WTC11 (cell line): ENCODE measurements at regions not wholly inside any gene's neighbourhood (a gene's known extent, or its start where the extent isn't known, plus 50 kb on each side); places are given as distances from the start of the nearest gene placed in this dataset.

Experiments used
- ATAC-seq: fragments of 200-7000 bp; cut with Tn5 transposase; 2 replicates; pipeline ENCODE4 v1.10.0; 2021; ENCODE audit warnings: mild to moderate bottlenecking, moderate library complexity
- CTCF ChIA-PET: fragments of 300-600 bp; sonication (Branson Sonifier 250); formaldehyde crosslinking; loops from one replicate; lab custom pipeline; 2021; ENCODE audit warnings: antibody characterized with exemption; lab: Charles Lee
- POLR2A ChIA-PET: fragments of 350-600 bp; sonication (Branson Sonifier 250); formaldehyde crosslinking; loops from one replicate; lab custom pipeline; 2021; ENCODE audit warnings: antibody characterized with exemption; lab: Charles Lee
- DNase-seq: peaks from one replicate; pipeline ENCODE4 v3.0.0; 2021; ENCODE audit warnings: low spot score
- H3K27ac Mint-ChIP-seq: 2 replicates; pipeline ENCODE4 v1.8.0; 2021; ENCODE audit warnings: mixed read lengths
- H3K27me3 Mint-ChIP-seq: 2 replicates; pipeline ENCODE4 v1.8.0; 2021; ENCODE audit warnings: low read depth, mild to moderate bottlenecking, moderate library complexity, mixed read lengths
- H3K36me3 Mint-ChIP-seq: 2 replicates; pipeline ENCODE4 v1.8.0; 2021; ENCODE audit warnings: mixed read lengths
- H3K4me1 Mint-ChIP-seq: 2 replicates; pipeline ENCODE4 v1.8.0; 2022; ENCODE audit warnings: mixed read lengths
- H3K4me3 Mint-ChIP-seq: 2 replicates; pipeline ENCODE4 v1.8.0; 2021; ENCODE audit warnings: mild to moderate bottlenecking, moderate library complexity, mixed read lengths
- H3K9me3 Mint-ChIP-seq: 2 replicates; pipeline ENCODE4 v1.8.0; 2021; ENCODE audit warnings: mixed read lengths
- ATF1 ChIP-seq: sonication (generic); formaldehyde crosslinking; IDR thresholded peaks from 2 replicates; pipeline ENCODE4 v1.8.1; 2023; ENCODE audit warnings: mild to moderate bottlenecking, moderate library complexity, missing genetic modification reagents
- CREM ChIP-seq: sonication (generic); formaldehyde crosslinking; IDR thresholded peaks from 2 replicates; pipeline ENCODE4 v1.8.1; 2022; ENCODE audit warnings: mild to moderate bottlenecking, missing genetic modification reagents, moderate library complexity
- EMX1 ChIP-seq: fragments of 250-450 bp; sonication (Bioruptor Pico); IDR thresholded peaks from 2 replicates; pipeline ENCODE4 v1.8.0; 2021; ENCODE audit warnings: mild to moderate bottlenecking
- FOXK1 ChIP-seq: sonication (generic); formaldehyde crosslinking; IDR thresholded peaks from 2 replicates; pipeline ENCODE4 v1.8.0; 2022; ENCODE audit warnings: mild to moderate bottlenecking, moderate library complexity, missing genetic modification reagents
- HMGA2 ChIP-seq: fragments of 250-450 bp; sonication (Bioruptor Pico); IDR thresholded peaks from 2 replicates; pipeline ENCODE4 v1.4.0; 2021; ENCODE audit warnings: mild to moderate bottlenecking, moderate library complexity
- JAZF1 ChIP-seq: fragments of 250-450 bp; sonication (Bioruptor Pico); IDR thresholded peaks from 2 replicates; pipeline ENCODE4 v1.9.0; 2021; ENCODE audit warnings: moderate library complexity, mild to moderate bottlenecking, inconsistent platforms
- TEAD4 ChIP-seq: sonication (generic); formaldehyde crosslinking; IDR thresholded peaks from 2 replicates; pipeline ENCODE4 v1.8.0; 2022; ENCODE audit warnings: mild to moderate bottlenecking, missing genetic modification reagents
- ZNF423 ChIP-seq: fragments of 250-450 bp; sonication (Bioruptor Pico); IDR thresholded peaks from 2 replicates; pipeline ENCODE4 v2.1.2; 2022; ENCODE audit warnings: mild to moderate bottlenecking, moderate library complexity
- TF ChIP-seq, protein P1 (sequence below): fragments of 250-450 bp; sonication (Bioruptor Pico); conservative IDR thresholded peaks from 2 replicates; pipeline ENCODE4 v1.9.0; 2021; ENCODE audit warnings: mild to moderate bottlenecking
- TF ChIP-seq, protein P2 (sequence below): sonication (generic); formaldehyde crosslinking; IDR thresholded peaks from 2 replicates; pipeline ENCODE4 v1.8.0; 2022; ENCODE audit warnings: mild to moderate bottlenecking, missing genetic modification reagents
- TF ChIP-seq, protein P3 (sequence below): sonication (generic); formaldehyde crosslinking; IDR thresholded peaks from 2 replicates; pipeline ENCODE4 v1.8.1; 2022; ENCODE audit warnings: mild to moderate bottlenecking, missing genetic modification reagents, moderate library complexity, borderline replicate concordance
- TF ChIP-seq, protein P4 (sequence below): sonication (generic); formaldehyde crosslinking; conservative IDR thresholded peaks from 2 replicates; pipeline ENCODE4 v1.8.1; 2023; ENCODE audit warnings: mild to moderate bottlenecking, low read depth, missing genetic modification reagents, moderate library complexity
- TF ChIP-seq, protein P5 (sequence below): sonication (generic); formaldehyde crosslinking; IDR thresholded peaks from 2 replicates; pipeline ENCODE4 v1.8.0; 2022; ENCODE audit warnings: mild to moderate bottlenecking, missing genetic modification reagents
- TF ChIP-seq, protein P6 (sequence below): fragments of 250-450 bp; sonication (Bioruptor Pico); IDR thresholded peaks from 2 replicates; pipeline ENCODE4 v1.9.0; 2021; ENCODE audit warnings: moderate library complexity, mild to moderate bottlenecking, inconsistent platforms, borderline replicate concordance
- TF ChIP-seq, protein P7 (sequence below): fragments of 250-450 bp; sonication (Bioruptor Pico); IDR thresholded peaks from 2 replicates; pipeline ENCODE4 v1.9.0; 2021; ENCODE audit warnings: mild to moderate bottlenecking, borderline replicate concordance
- TF ChIP-seq, protein P8 (sequence below): sonication (generic); formaldehyde crosslinking; IDR thresholded peaks from 2 replicates; pipeline ENCODE4 v1.8.0; 2023; ENCODE audit warnings: mild to moderate bottlenecking, missing genetic modification reagents
- TF ChIP-seq, protein P9 (sequence below): sonication (generic); formaldehyde crosslinking; IDR thresholded peaks from 2 replicates; pipeline ENCODE4 v1.8.1; 2022; ENCODE audit warnings: mild to moderate bottlenecking, moderate library complexity, missing genetic modification reagents
- TF ChIP-seq, protein P10 (sequence below): sonication (generic); formaldehyde crosslinking; IDR thresholded peaks from 2 replicates; pipeline ENCODE4 v1.8.0; 2023; ENCODE audit warnings: missing genetic modification reagents

DNA sequence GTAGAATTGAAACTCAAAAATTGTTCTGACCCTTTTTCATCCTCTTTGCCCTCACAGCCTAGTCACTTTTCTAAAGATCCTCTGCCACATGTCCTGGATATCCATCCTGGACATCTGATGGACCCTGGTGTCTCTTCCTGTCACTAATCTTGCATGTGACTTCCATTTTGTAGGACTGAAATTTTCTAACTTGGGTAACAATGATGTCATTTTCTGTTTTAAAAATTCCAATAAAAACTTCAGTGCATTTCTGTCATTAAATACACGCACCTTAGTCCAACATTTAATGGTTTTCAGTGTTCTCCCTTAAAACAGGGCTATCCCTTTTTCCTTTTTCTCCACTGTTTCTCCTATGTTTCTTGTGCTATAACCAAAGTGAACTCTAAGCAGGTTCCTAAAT, 684.9 kb upstream of the ANKRD30A start:
- POLR2A ChIA-PET = no interaction called here
- H3K4me1 Mint-ChIP-seq = peaks cover 8% of the 10 kb centered on the region

DNA sequence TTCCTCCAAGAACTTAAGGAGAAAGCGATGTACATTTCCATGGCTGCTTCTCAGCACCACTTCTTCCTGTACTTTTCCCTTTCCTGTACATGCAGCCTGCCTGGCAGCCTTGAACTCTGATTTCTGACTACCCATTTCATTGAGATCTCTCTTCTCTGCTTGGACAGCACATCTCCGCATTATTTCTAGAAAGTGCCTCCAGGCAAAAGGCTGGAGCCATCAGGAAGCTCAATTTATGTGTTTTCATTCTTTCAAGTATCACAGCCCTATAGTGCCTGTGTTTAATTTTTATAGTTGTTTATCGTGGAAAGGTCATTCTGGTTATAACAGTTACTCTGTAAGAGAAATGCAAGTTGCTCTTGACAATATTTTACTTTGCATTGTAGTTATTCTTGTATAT, 688.0 kb upstream of the ANKRD30A start:
- Mint-ChIP-seq H3K4me1 (no peaks in the 10 kb centered on the region), H3K27ac (no peak overlapping the region), H3K9me3 (peaks cover 4% of the 10 kb centered on the region), H3K27me3 (no peaks in the 10 kb centered on the region), H3K4me3 (no peak overlapping the region), H3K36me3 (no peaks in the 10 kb centered on the region)
- ChIA-PET POLR2A (no interaction called here), CTCF (no interaction called here)
- ATAC-seq (no peak), DNase-seq (no peak)
- TF ChIP-seq, protein P1, sequence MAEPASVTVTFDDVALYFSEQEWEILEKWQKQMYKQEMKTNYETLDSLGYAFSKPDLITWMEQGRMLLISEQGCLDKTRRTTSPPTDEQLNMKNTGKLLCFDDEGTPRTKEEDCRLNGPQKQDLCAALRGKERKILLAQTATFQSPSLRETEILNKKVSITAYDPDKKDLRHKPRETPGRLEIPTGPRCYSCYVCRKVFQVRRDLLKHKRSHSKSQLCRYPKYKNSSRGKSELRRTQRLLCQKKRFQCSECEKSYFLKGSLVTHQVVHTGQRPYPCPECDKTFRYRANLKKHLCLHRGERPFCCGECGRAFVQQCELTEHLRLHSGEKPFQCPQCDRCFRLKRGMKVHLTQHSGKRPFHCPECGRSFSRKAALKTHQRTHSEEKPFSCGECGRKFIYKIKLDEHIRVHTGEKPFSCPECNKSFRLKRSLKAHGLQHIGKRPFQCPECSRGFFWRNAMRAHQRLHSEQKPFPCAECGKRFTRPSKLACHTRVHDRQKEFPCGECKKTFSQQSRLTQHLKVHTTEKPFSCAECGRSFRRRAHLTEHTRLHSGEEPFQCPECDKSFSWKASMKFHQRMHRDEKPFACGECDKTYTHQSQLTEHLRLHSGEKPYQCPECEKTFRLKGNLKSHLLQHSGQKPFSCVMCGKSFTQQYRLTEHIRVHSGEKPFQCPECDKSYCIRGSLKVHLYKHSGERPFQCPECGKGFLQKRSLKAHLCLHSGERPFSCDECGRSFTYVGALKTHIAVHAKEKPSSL (CRISPR knock-in tag) = no peak
- TF ChIP-seq, protein P2, sequence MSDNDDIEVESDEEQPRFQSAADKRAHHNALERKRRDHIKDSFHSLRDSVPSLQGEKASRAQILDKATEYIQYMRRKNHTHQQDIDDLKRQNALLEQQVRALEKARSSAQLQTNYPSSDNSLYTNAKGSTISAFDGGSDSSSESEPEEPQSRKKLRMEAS (CRISPR knock-in tag) = no peak
- no peak for TF ChIP-seq ZNF423 (CRISPR knock-in tag)
- TF ChIP-seq CREM (CRISPR knock-in tag) = no peak
- TF ChIP-seq, protein P3, sequence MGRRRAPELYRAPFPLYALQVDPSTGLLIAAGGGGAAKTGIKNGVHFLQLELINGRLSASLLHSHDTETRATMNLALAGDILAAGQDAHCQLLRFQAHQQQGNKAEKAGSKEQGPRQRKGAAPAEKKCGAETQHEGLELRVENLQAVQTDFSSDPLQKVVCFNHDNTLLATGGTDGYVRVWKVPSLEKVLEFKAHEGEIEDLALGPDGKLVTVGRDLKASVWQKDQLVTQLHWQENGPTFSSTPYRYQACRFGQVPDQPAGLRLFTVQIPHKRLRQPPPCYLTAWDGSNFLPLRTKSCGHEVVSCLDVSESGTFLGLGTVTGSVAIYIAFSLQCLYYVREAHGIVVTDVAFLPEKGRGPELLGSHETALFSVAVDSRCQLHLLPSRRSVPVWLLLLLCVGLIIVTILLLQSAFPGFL (CRISPR knock-in tag) = no peak
- no peak for TF ChIP-seq HMGA2 (CRISPR knock-in tag)
- TF ChIP-seq, protein P4, sequence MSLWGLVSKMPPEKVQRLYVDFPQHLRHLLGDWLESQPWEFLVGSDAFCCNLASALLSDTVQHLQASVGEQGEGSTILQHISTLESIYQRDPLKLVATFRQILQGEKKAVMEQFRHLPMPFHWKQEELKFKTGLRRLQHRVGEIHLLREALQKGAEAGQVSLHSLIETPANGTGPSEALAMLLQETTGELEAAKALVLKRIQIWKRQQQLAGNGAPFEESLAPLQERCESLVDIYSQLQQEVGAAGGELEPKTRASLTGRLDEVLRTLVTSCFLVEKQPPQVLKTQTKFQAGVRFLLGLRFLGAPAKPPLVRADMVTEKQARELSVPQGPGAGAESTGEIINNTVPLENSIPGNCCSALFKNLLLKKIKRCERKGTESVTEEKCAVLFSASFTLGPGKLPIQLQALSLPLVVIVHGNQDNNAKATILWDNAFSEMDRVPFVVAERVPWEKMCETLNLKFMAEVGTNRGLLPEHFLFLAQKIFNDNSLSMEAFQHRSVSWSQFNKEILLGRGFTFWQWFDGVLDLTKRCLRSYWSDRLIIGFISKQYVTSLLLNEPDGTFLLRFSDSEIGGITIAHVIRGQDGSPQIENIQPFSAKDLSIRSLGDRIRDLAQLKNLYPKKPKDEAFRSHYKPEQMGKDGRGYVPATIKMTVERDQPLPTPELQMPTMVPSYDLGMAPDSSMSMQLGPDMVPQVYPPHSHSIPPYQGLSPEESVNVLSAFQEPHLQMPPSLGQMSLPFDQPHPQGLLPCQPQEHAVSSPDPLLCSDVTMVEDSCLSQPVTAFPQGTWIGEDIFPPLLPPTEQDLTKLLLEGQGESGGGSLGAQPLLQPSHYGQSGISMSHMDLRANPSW (CRISPR knock-in tag) = no peak
- no peak for TF ChIP-seq ATF1 (CRISPR knock-in tag)
- no peak for TF ChIP-seq FOXK1 (CRISPR knock-in tag)
- TF ChIP-seq, protein P5, sequence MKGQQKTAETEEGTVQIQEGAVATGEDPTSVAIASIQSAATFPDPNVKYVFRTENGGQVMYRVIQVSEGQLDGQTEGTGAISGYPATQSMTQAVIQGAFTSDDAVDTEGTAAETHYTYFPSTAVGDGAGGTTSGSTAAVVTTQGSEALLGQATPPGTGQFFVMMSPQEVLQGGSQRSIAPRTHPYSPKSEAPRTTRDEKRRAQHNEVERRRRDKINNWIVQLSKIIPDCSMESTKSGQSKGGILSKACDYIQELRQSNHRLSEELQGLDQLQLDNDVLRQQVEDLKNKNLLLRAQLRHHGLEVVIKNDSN = no peak
- TF ChIP-seq, protein P6, sequence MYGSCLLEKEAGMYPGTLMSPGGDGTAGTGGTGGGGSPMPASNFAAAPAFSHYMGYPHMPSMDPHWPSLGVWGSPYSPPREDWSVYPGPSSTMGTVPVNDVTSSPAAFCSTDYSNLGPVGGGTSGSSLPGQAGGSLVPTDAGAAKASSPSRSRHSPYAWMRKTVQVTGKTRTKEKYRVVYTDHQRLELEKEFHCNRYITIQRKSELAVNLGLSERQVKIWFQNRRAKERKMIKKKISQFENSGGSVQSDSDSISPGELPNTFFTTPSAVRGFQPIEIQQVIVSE (CRISPR knock-in tag) = no peak
- no peak for TF ChIP-seq TEAD4 (CRISPR knock-in tag)
- no peak for TF ChIP-seq EMX1
- TF ChIP-seq, protein P7, sequence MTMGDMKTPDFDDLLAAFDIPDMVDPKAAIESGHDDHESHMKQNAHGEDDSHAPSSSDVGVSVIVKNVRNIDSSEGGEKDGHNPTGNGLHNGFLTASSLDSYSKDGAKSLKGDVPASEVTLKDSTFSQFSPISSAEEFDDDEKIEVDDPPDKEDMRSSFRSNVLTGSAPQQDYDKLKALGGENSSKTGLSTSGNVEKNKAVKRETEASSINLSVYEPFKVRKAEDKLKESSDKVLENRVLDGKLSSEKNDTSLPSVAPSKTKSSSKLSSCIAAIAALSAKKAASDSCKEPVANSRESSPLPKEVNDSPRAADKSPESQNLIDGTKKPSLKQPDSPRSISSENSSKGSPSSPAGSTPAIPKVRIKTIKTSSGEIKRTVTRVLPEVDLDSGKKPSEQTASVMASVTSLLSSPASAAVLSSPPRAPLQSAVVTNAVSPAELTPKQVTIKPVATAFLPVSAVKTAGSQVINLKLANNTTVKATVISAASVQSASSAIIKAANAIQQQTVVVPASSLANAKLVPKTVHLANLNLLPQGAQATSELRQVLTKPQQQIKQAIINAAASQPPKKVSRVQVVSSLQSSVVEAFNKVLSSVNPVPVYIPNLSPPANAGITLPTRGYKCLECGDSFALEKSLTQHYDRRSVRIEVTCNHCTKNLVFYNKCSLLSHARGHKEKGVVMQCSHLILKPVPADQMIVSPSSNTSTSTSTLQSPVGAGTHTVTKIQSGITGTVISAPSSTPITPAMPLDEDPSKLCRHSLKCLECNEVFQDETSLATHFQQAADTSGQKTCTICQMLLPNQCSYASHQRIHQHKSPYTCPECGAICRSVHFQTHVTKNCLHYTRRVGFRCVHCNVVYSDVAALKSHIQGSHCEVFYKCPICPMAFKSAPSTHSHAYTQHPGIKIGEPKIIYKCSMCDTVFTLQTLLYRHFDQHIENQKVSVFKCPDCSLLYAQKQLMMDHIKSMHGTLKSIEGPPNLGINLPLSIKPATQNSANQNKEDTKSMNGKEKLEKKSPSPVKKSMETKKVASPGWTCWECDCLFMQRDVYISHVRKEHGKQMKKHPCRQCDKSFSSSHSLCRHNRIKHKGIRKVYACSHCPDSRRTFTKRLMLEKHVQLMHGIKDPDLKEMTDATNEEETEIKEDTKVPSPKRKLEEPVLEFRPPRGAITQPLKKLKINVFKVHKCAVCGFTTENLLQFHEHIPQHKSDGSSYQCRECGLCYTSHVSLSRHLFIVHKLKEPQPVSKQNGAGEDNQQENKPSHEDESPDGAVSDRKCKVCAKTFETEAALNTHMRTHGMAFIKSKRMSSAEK (CRISPR knock-in tag) = no peak
- TF ChIP-seq, protein P8, sequence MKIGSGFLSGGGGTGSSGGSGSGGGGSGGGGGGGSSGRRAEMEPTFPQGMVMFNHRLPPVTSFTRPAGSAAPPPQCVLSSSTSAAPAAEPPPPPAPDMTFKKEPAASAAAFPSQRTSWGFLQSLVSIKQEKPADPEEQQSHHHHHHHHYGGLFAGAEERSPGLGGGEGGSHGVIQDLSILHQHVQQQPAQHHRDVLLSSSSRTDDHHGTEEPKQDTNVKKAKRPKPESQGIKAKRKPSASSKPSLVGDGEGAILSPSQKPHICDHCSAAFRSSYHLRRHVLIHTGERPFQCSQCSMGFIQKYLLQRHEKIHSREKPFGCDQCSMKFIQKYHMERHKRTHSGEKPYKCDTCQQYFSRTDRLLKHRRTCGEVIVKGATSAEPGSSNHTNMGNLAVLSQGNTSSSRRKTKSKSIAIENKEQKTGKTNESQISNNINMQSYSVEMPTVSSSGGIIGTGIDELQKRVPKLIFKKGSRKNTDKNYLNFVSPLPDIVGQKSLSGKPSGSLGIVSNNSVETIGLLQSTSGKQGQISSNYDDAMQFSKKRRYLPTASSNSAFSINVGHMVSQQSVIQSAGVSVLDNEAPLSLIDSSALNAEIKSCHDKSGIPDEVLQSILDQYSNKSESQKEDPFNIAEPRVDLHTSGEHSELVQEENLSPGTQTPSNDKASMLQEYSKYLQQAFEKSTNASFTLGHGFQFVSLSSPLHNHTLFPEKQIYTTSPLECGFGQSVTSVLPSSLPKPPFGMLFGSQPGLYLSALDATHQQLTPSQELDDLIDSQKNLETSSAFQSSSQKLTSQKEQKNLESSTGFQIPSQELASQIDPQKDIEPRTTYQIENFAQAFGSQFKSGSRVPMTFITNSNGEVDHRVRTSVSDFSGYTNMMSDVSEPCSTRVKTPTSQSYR (CRISPR knock-in tag) = no peak

More for the DNA sequence above, 684.9 kb upstream of the ANKRD30A start:
- H3K27ac Mint-ChIP-seq = no peak overlapping the region
- TF ChIP-seq, protein P9, sequence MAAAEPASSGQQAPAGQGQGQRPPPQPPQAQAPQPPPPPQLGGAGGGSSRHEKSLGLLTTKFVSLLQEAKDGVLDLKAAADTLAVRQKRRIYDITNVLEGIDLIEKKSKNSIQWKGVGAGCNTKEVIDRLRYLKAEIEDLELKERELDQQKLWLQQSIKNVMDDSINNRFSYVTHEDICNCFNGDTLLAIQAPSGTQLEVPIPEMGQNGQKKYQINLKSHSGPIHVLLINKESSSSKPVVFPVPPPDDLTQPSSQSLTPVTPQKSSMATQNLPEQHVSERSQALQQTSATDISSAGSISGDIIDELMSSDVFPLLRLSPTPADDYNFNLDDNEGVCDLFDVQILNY = no peak
- no peak for TF ChIP-seq JAZF1 (CRISPR knock-in tag)
- TF ChIP-seq, protein P10, sequence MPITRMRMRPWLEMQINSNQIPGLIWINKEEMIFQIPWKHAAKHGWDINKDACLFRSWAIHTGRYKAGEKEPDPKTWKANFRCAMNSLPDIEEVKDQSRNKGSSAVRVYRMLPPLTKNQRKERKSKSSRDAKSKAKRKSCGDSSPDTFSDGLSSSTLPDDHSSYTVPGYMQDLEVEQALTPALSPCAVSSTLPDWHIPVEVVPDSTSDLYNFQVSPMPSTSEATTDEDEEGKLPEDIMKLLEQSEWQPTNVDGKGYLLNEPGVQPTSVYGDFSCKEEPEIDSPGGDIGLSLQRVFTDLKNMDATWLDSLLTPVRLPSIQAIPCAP = no peak
- ATAC-seq (no peak), DNase-seq (no peak)
- H3K4me3 Mint-ChIP-seq = no peak overlapping the region
- H3K27me3 Mint-ChIP-seq = no peaks in the 10 kb centered on the region
- peaks cover 4% of the 10 kb centered on the region for H3K9me3 Mint-ChIP-seq
- no peaks in the 10 kb centered on the region for H3K36me3 Mint-ChIP-seq
- CTCF ChIA-PET = interaction anchor here (0.5 kb wide), 1 partner anchor 227 kb away, joined by 3 read pairs; no protein-coding TSS in a partner anchor
